HCT116 (cell line): ENCODE measurements at regions not wholly inside any gene's neighbourhood (a gene's known extent, or its start where the extent isn't known, plus 50 kb on each side); places are given as distances from the start of the nearest gene placed in this dataset.

Experiments
- ATAC-seq: fragments of 200-7000 bp; cut with Tn5 transposase; 2 replicates; pipeline ENCODE4 v1.9.1; 2020; ENCODE audit warnings: mild to moderate bottlenecking, moderate library complexity
- BruUV-seq: library from RNA; stranded (reverse); fragments of 400-500 nt; replicated peaks from 2 replicates; lab custom pipeline; 2021; lab: Mats Ljungman, UMichigan
- CTCF ChIA-PET: fragments of 300-600 bp; sonication (Branson Sonifier 250); formaldehyde crosslinking; loops from one replicate; lab custom pipeline; 2021; ENCODE audit warnings: antibody characterized with exemption; lab: Charles Lee
- POLR2A ChIA-PET: fragments of 300-600, 350-600 bp; sonication (Branson Sonifier 250); formaldehyde crosslinking; loops from one replicate; lab custom pipeline; 2021; ENCODE audit warnings: antibody characterized with exemption; lab: Charles Lee
- RAD21 ChIA-PET, 2 experiments: fragments of 300-600 bp; sonication (Branson Sonifier 250); formaldehyde crosslinking; loops; one replicate each; lab custom pipeline; 2023; ENCODE audit warnings: low total read pairs in 2 of 2; ENCODE audit not compliant: uncharacterized antibody in 2 of 2, unreplicated experiment in 2 of 2, low non-redundant PET in 1 of 2; lab: Charles Lee
- DNase-seq: peaks from one replicate; pipeline ENCODE4 v3.0.0-alpha.2; 2010; ENCODE audit warnings: low read depth, low spot score
- H2AFZ ChIP-seq: fragments of 200-600 bp; shearing (Covaris generic), sonication (generic); 2 replicates; pipeline ENCODE4 v1.6.1; 2017; ENCODE audit warnings: low read depth, mixed run types, mixed read lengths, antibody characterized with exemption, low read length; ENCODE audit not compliant: poor library complexity, severe bottlenecking
- H3K27ac ChIP-seq: 2 replicates; pipeline ENCODE4 v1.5.1; 2012; ENCODE audit warnings: low read depth, low read length
- H3K27me3 ChIP-seq: fragments of 200-600 bp; sonication (generic); 2 replicates; pipeline ENCODE4 v1.6.1; 2016; ENCODE audit warnings: mixed run types, low read length, mixed read lengths; ENCODE audit not compliant: insufficient read depth
- H3K36me3 ChIP-seq, 2 experiments: fragments of 200-500 bp in 1 of 2; fragments of 200-600 bp in 1 of 2; sonication (Bioruptor generic) in 1 of 2; sonication (generic) in 1 of 2; 2 replicates each; pipeline versions ENCODE4 v1.5.1 to v1.6.1; 2014 to 2016; ENCODE audit warnings: low read length in 2 of 2, inconsistent platforms in 1 of 2, mixed read lengths in 1 of 2, mixed run types in 1 of 2; ENCODE audit not compliant: insufficient read depth in 2 of 2, control insufficient read depth in 1 of 2
- H3K4me1 ChIP-seq, 2 experiments: fragments of 200-600 bp in 1 of 2; sonication (generic) in 1 of 2; 2 replicates each; pipeline versions ENCODE4 v1.5.1 to v1.6.1; 2012 to 2017; ENCODE audit warnings: low read length in 2 of 2, inconsistent platforms in 1 of 2, mild to moderate bottlenecking in 1 of 2, mixed read lengths in 1 of 2, mixed run types in 1 of 2, moderate library complexity in 1 of 2; ENCODE audit not compliant: insufficient read depth in 2 of 2, control insufficient read depth in 1 of 2
- H3K4me2 ChIP-seq: fragments of 200-600 bp; sonication (generic); 2 replicates; pipeline ENCODE4 v1.6.1; 2017; ENCODE audit warnings: mixed run types, low read length, mixed read lengths
- H3K4me3 ChIP-seq, 2 experiments: fragments of 200-600 bp in 1 of 2; sonication (generic) in 1 of 2; replicated peaks in 1 of 2; 2 replicates each; pipeline ENCODE4 v1.5.1; 2011 to 2016; ENCODE audit warnings: low read length in 2 of 2, control low read depth in 1 of 2, low read depth in 1 of 2, mild to moderate bottlenecking in 1 of 2, mixed read lengths in 1 of 2, mixed run types in 1 of 2
- H3K79me2 ChIP-seq: fragments of 200-600 bp; sonication (generic); 2 replicates; pipeline ENCODE4 v1.6.1; 2017; ENCODE audit warnings: mild to moderate bottlenecking, mixed run types, low read length, moderate library complexity, mixed read lengths; ENCODE audit not compliant: insufficient read depth
- H3K9ac ChIP-seq: fragments of 200-600 bp; sonication (generic); 2 replicates; pipeline ENCODE4 v1.6.1; 2016; ENCODE audit warnings: low read length, mixed read lengths
- H3K9me2 ChIP-seq: fragments of 200-600 bp; sonication (generic), shearing (Covaris generic); 2 replicates; pipeline ENCODE4 v1.6.1; 2017; ENCODE audit warnings: mixed run types, mild to moderate bottlenecking, moderate library complexity; ENCODE audit not compliant: insufficient read depth
- H3K9me3 ChIP-seq, 2 experiments: fragments of 200-500 bp in 1 of 2; fragments of 200-600 bp in 1 of 2; sonication (Bioruptor generic) in 1 of 2; sonication (generic) in 1 of 2; 2 replicates each; pipeline ENCODE4 v1.6.1; 2014 to 2017; ENCODE audit warnings: low read length in 2 of 2, mixed read lengths in 2 of 2, inconsistent platforms in 1 of 2, low read depth in 1 of 2, mild to moderate bottlenecking in 1 of 2, mixed run types in 1 of 2, moderate library complexity in 1 of 2; ENCODE audit not compliant: control insufficient read depth in 1 of 2, insufficient read depth in 1 of 2
- H4K20me1 ChIP-seq: fragments of 200-600 bp; sonication (generic), shearing (Covaris generic); 2 replicates; pipeline ENCODE4 v1.6.1; 2017; ENCODE audit warnings: mixed run types, mild to moderate bottlenecking, moderate library complexity; ENCODE audit not compliant: insufficient read depth
- CBX3 ChIP-seq: IDR thresholded peaks from 2 replicates; pipeline ENCODE4 v1.6.1; 2012; ENCODE audit warnings: low read depth
- CEBPB ChIP-seq: IDR thresholded peaks from 2 replicates; pipeline ENCODE4 v1.6.1; 2012; ENCODE audit warnings: low read depth
- CTCF ChIP-seq, 3 experiments: fragments of 200-600 bp in 1 of 3; sonication (generic) in 1 of 3; IDR thresholded peaks in 2 of 3; conservative IDR thresholded peaks in 1 of 3; 2 replicates each; pipeline ENCODE4 v1.5.1; 2012 to 2017; ENCODE audit warnings: low read depth in 2 of 3, low read length in 2 of 3, antibody characterized with exemption in 1 of 3, borderline replicate concordance in 1 of 3, control low read depth in 1 of 3, mild to moderate bottlenecking in 1 of 3, mixed read lengths in 1 of 3, mixed run types in 1 of 3, moderate library complexity in 1 of 3; ENCODE audit not compliant: insufficient read depth in 1 of 3
- ELF1 ChIP-seq: IDR thresholded peaks from 2 replicates; pipeline ENCODE4 v1.6.1; 2012; ENCODE audit warnings: low read depth, borderline replicate concordance
- EZH2 ChIP-seq: fragments of 200-600 bp; sonication (generic); IDR thresholded peaks from 2 replicates; pipeline ENCODE4 v1.6.1; 2017; ENCODE audit warnings: antibody characterized with exemption, mixed run types
- FOSL1 ChIP-seq: IDR thresholded peaks from 2 replicates; pipeline ENCODE4 v1.6.1; 2012; ENCODE audit warnings: low read depth
- POLR2AphosphoS5 ChIP-seq: IDR thresholded peaks from 2 replicates; pipeline ENCODE4 v1.6.1; 2011; ENCODE audit warnings: mild to moderate bottlenecking, low read depth, low read length, moderate library complexity
- SIN3A ChIP-seq: IDR thresholded peaks from 2 replicates; pipeline ENCODE4 v1.6.1; 2012; ENCODE audit warnings: low read depth
- SRF ChIP-seq: IDR thresholded peaks from 2 replicates; pipeline ENCODE4 v1.6.1; 2012; ENCODE audit warnings: low read depth
- YY1 ChIP-seq: IDR thresholded peaks from 2 replicates; pipeline ENCODE4 v1.6.1; 2011; ENCODE audit warnings: low read length, low read depth, moderate library complexity, mild to moderate bottlenecking; ENCODE audit not compliant: insufficient replicate concordance; ENCODE audit errors: extremely low read depth
- ZBTB33 ChIP-seq: IDR thresholded peaks from 2 replicates; pipeline ENCODE4 v1.6.1; 2011; ENCODE audit warnings: mild to moderate bottlenecking, low read length, moderate library complexity; ENCODE audit not compliant: insufficient replicate concordance; ENCODE audit errors: extremely low read depth
- ZFX ChIP-seq: fragments of 450-650 bp; IDR thresholded peaks from 2 replicates; pipeline ENCODE4 v1.6.1; 2017
- ZNF274 ChIP-seq: fragments of 200-500 bp; sonication (Bioruptor generic); IDR thresholded peaks from 2 replicates; pipeline ENCODE4 v1.6.1; 2014; ENCODE audit warnings: mild to moderate bottlenecking, low read depth, low read length, inconsistent platforms
- intact Hi-C: fragments of 100-400 bp; cut with micrococcal nuclease; formaldehyde crosslinking; loops from 2 replicates; pipeline ENCODE4 v1.10.0; 2022

- ATAC-seq (no peak), DNase-seq (no peak)
- peaks cover 0 to 5% of the 10 kb centered on the region in 2 experiments; a peak in 1 of 4 replicates for H3K4me1 ChIP-seq
- intact Hi-C loops = no loop called here
- CTCF ChIA-PET = no interaction called here
- no peaks in the 10 kb centered on the region for H3K36me3 ChIP-seq
- BruUV-seq = no TSS peak
- no peaks in the 10 kb centered on the region for H4K20me1 ChIP-seq
- POLR2A ChIA-PET = no interaction called here
- H3K27me3 ChIP-seq = no peaks in the 10 kb centered on the region
- H3K79me2 ChIP-seq = no peaks in the 10 kb centered on the region
- no peaks in the 10 kb centered on the region for H3K9me2 ChIP-seq
- RAD21 ChIA-PET = no interaction called here
- no peak overlapping the region for H3K9ac ChIP-seq
- TF ChIP-seq CEBPB (no peak), ZBTB33 (no peak), ELF1 (no peak), ZFX (no peak), CBX3 (no peak), POLR2AphosphoS5 (no peak), FOSL1 (no peak), YY1 (no peak), SIN3A (no peak), SRF (no peak), CTCF (IDR thresholded peaks at IDR 0.05 in 2 of 3, conservative IDR thresholded peaks at IDR 0.05 in 1 of 3; ENCODE audit: borderline replicate concordance in 1 of 3, insufficient read depth in 1 of 3, low read depth in 2 of 3, low read length in 2 of 3) (no peak), ZNF274 (no peak), EZH2 (no peak)
- no peak overlapping the region for H3K4me3 ChIP-seq
- no peak overlapping the region for H3K4me2 ChIP-seq
- H2AFZ ChIP-seq = no peak overlapping the region
- H3K9me3 ChIP-seq = no peaks in the 10 kb centered on the region
- H3K27ac ChIP-seq = no peak overlapping the region
Observed at GRCh38 chr3:176351408-176351807, 845.9 kb downstream of the TBL1XR1 start.
